NCI-H526 (cell line): ENCODE measurements at regions not wholly inside any gene's neighbourhood (a gene's known extent, or its start where the extent isn't known, plus 50 kb on each side); places are given as distances from the start of the nearest gene placed in this dataset.
A peak's percentile ranks its signal among the peaks of the same experiment; 100 is the strongest.
"Not testable (repeated sequence)": the region's sequence is repeated elsewhere in the genome, so short reads cannot be mapped to it uniquely, and the experiment has no call there.

Experiments used
- DNase-seq, 2 experiments: peaks; one replicate each; lab custom pipeline; 2025; lab: John Stamatoyannopoulos, UW

- DNase-seq, result no peak
Observed at GRCh38 chr12:47488888-47489287, 216.9 kb downstream of the RPAP3 start.

GRCh38 chr12:47481041-47481440 lies 224.8 kb downstream of the RPAP3 start:
- peak in 1 of 2 experiments; percentile 37 for DNase-seq

GRCh38 chr12:47478426-47478825 lies 227.4 kb downstream of the RPAP3 start:
- no peak for DNase-seq

- no peak for DNase-seq
Observed at GRCh38 chr12:47473091-47473490, 232.7 kb downstream of the RPAP3 start.

- DNase-seq, result not testable (repeated sequence)
Observed at GRCh38 chr12:47470349-47470748, 235.5 kb downstream of the RPAP3 start.

- DNase-seq, result not testable (repeated sequence)
Observed at GRCh38 chr12:47463918-47464317, 241.9 kb downstream of the RPAP3 start.

GRCh38 chr12:47458279-47458678 lies 247.6 kb downstream of the RPAP3 start:
- no peak for DNase-seq

GRCh38 chr12:47449797-47450196 lies 256.0 kb downstream of the RPAP3 start:
- DNase-seq, result no peak

- DNase-seq, result no peak
Observed at GRCh38 chr12:47442310-47442709, 263.5 kb downstream of the RPAP3 start.

- no peak for DNase-seq
Observed at GRCh38 chr12:47441490-47441889, 264.3 kb downstream of the RPAP3 start.

GRCh38 chr12:47438175-47438574 lies 267.7 kb downstream of the RPAP3 start:
- no peak for DNase-seq

- no peak for DNase-seq
Observed at GRCh38 chr12:47437570-47437969, 268.3 kb downstream of the RPAP3 start.

GRCh38 chr12:47433876-47434275 lies 272.0 kb downstream of the RPAP3 start:
- no peak for DNase-seq

GRCh38 chr12:47426678-47427309 lies 279.0 kb downstream of the RPAP3 start:
- DNase-seq, result not testable (repeated sequence)

- DNase-seq, result no peak
Observed at GRCh38 chr12:47422611-47423010, 283.2 kb downstream of the RPAP3 start.

- DNase-seq, result no peak
Observed at GRCh38 chr12:47419497-47419896, 286.3 kb downstream of the RPAP3 start.

GRCh38 chr12:47417955-47418354 lies 287.9 kb downstream of the RPAP3 start:
- DNase-seq, result no peak

- no peak for DNase-seq
Observed at GRCh38 chr12:47417121-47417520, 288.7 kb downstream of the RPAP3 start.

GRCh38 chr12:47415054-47415453 lies 290.8 kb downstream of the RPAP3 start:
- DNase-seq, result no peak

- DNase-seq, result no peak
Observed at GRCh38 chr12:47414511-47414910, 291.3 kb downstream of the RPAP3 start.

GRCh38 chr12:47413806-47414205 lies 292.0 kb downstream of the RPAP3 start:
- no peak for DNase-seq

- DNase-seq, result no peak
Observed at GRCh38 chr12:47412601-47413236, 293.1 kb downstream of the RPAP3 start.

- no peak for DNase-seq
Observed at GRCh38 chr12:47411966-47412365, 293.9 kb downstream of the RPAP3 start.

GRCh38 chr12:47410862-47411261 lies 295.0 kb downstream of the RPAP3 start:
- DNase-seq, result no peak
